Dendritic cell treated with granulocyte-macrophage colony-stimulating factor and Interleukin-4, amounts not matched to agents 40 ng/mL and 50 ng/mL, for 4 days (primary cell): ENCODE measurements at regions not wholly inside any gene's neighbourhood (a gene's known extent, or its start where the extent isn't known, plus 50 kb on each side); places are given as distances from the start of the nearest gene placed in this dataset.
"Not testable (repeated sequence)": the region's sequence is repeated elsewhere in the genome, so short reads cannot be mapped to it uniquely, and the experiment has no call there.

Experiments
- H3K27ac Mint-ChIP-seq: one replicate; pipeline ENCODE4 v1.8.0; 2022; ENCODE audit warnings: mild to moderate bottlenecking, mixed read lengths
- H3K27me3 Mint-ChIP-seq: one replicate; pipeline ENCODE4 v1.8.0; 2022; ENCODE audit warnings: mild to moderate bottlenecking, mixed read lengths
- H3K36me3 Mint-ChIP-seq: one replicate; pipeline ENCODE4 v1.8.0; 2022; ENCODE audit warnings: low read depth, mixed read lengths
- H3K4me1 Mint-ChIP-seq: one replicate; pipeline ENCODE4 v1.8.0; 2022; ENCODE audit warnings: low read depth, mixed read lengths
- H3K4me3 Mint-ChIP-seq: one replicate; pipeline ENCODE4 v1.8.0; 2022; ENCODE audit warnings: mild to moderate bottlenecking, moderate library complexity, mixed read lengths
- H3K9me3 Mint-ChIP-seq: one replicate; pipeline ENCODE4 v1.8.0; 2022; ENCODE audit warnings: mixed read lengths
- intact Hi-C: fragments of 100-400 bp; cut with micrococcal nuclease; formaldehyde crosslinking; loops from one replicate; pipeline ENCODE4 v1.15.0; 2022

DNA sequence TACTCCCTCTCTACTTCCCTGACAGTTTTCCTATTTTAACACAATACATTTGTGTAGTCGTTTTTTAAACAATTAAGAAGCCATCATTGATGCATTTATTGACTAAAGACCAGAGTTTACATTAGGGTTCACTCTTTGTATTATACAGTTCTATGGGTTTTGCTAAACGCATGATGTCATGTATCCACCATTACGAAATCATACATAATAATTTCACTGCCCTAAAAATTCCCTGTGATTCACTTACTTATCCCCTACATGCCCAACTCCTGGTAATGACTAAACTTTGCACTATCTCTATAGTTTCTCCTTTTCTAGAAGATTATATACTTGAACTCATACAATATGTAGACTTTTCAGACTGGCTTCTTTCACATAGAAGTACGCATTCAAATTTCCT is 1016.5 kb upstream of the FOXG1 start:
- intact Hi-C loops, result no loop called here
- H3K27me3 Mint-ChIP-seq, result no peaks in the 10 kb centered on the region
- H3K4me3 Mint-ChIP-seq, result no peak overlapping the region
- no peaks in the 10 kb centered on the region for H3K36me3 Mint-ChIP-seq
- H3K4me1 Mint-ChIP-seq, result no peaks in the 10 kb centered on the region
- H3K9me3 Mint-ChIP-seq, result no peaks in the 10 kb centered on the region
- no peak overlapping the region for H3K27ac Mint-ChIP-seq

DNA sequence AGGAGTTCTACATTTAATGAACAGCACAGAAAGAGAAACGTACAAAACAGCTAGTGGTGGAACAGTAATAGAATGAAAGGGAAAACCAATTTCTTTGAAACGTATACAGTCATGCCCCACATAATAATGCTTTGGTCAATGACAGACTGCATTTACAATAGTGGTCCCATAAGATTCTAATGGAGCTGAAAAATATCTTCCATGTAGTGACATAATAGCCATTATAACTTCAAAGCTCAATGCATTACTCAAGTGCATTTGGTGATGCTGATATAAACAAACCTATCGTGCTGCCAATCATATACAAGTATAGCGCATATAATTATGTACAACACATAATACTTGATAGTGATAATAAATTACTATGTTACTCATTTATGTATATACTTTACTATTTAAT is 1008.9 kb upstream of the FOXG1 start:
- H3K9me3 Mint-ChIP-seq, result peaks cover 14% of the 10 kb centered on the region
- H3K27me3 Mint-ChIP-seq, H3K4me3 Mint-ChIP-seq, intact Hi-C loops, H3K27ac Mint-ChIP-seq, H3K36me3 Mint-ChIP-seq, H3K4me1 Mint-ChIP-seq: not testable (repeated sequence)

DNA sequence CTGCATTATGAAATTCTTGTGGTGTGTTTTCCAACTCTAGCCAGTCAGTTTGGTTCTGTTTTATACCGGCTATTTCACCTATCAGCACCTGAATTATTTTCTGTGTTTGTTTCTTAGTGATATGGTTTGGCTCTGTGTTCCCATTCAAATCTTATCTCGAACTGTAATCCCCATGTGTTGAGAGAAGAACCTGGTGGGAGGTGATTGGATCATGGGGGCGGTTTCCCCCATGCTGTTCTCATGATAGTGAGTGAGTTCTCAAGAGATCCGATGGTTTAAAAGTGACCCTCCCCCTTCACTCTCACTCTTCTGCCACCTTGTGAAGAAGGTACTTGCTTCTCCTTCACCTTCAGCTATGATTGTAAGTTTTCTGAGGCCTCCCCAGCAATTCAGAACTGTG is 1006.2 kb upstream of the FOXG1 start:
- H3K4me1 Mint-ChIP-seq, H3K27ac Mint-ChIP-seq, intact Hi-C loops, H3K27me3 Mint-ChIP-seq, H3K4me3 Mint-ChIP-seq, H3K36me3 Mint-ChIP-seq: not testable (repeated sequence)
- H3K9me3 Mint-ChIP-seq, result peaks cover 23% of the 10 kb centered on the region

DNA sequence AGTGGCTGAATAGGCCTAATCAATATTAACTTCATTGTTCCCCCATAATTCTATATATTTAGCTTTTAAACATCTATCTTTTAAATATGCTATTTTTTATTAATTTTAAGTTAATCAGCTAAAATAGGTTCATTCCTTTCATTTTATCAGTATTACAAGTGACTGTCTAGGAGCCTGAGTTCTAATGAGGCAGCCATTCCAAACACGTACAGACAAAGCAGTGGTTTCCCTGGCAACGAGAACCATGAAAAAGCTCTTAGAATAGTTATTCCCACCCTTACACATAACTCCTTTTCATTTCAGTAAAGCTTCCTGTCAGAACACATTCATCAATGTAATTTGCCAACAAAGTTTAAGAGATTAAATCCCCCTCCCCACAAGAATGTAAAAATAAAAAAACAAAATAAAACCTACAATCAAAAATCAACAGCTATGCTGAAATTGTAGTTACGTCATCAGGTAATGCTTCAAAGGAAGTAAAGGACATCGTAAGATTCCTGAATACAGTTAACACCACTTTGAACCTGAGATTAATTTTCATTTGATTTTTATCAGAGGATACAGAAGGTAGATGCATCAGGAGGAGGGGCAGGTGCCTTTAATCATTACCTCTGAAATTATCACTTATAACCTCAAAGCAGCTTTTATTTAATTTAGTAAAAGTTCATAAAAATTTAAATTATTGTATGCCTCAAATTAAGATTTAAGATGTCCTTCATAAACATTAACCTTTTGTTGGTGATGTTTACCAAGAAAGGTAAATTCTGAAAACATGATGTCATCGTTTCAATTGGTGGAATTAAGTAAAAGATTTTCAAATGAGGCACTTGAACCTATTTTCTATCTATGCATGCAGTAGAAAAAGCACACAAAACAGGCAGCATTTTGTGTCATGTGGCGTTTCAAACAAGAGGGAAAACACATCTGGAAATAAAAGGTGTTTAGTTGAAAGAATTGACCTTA is 967.2 kb upstream of the FOXG1 start:
- intact Hi-C loops, H3K4me1 Mint-ChIP-seq, H3K4me3 Mint-ChIP-seq, H3K36me3 Mint-ChIP-seq, H3K27me3 Mint-ChIP-seq, H3K27ac Mint-ChIP-seq: not testable (repeated sequence)
- peaks cover 16% of the 10 kb centered on the region for H3K9me3 Mint-ChIP-seq

DNA sequence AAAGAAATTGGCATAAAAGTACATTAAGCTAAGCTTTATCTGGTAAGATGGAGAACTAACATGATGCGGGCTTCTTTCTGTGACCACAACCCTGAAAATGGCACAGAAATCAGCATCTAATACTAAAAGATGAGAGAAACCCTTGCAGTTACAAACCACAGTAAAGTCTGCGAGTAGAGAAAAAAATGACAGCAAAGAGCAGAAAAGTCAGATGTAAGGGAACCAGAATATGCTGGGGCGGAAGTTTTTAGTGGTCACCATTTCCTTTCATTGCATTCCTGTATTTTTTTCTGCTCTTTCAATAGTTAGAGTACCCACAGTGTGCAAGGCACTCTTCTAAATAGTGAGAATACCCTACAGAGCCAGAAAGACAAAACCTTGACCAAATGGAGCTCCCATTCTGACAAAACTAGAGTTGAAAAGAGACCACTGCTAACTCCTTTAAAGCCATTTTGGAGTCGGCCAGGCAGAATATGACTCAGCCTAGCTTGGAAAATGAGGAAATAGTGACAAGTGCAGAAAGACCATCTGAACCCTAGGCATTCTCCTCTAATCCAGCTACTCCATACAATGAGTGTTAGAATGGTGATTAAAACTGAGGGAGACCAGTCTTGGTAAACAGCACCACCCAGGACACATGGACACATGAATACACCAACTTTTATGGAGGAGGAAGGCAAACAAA is 948.7 kb upstream of the FOXG1 start:
- peaks cover 10% of the 10 kb centered on the region for H3K27me3 Mint-ChIP-seq
- peaks cover 22% of the 10 kb centered on the region for H3K9me3 Mint-ChIP-seq
- H3K27ac Mint-ChIP-seq, result peak overlapping the region; percentile 45
- H3K4me3 Mint-ChIP-seq, H3K36me3 Mint-ChIP-seq, intact Hi-C loops, H3K4me1 Mint-ChIP-seq: not testable (repeated sequence)

DNA sequence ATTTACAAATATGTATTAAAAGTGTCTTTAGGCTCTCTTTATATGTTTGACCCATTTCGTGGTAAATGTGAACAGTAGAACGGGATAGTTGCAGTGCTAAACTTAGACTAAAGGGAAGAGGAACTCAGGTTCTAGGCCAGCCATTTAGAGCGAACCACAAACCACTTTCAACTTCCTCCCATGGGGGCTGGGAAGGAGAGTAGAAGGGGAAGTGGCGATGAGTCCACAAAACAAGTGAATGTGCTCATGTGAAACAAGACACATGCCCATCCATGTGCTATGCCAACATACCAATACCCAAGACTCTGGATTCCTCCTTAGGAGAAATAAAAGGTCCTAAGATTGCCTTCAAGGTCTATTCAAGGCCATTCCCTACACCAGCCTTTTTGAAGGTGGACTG is 940.4 kb upstream of the FOXG1 start:
- intact Hi-C loops, H3K27ac Mint-ChIP-seq, H3K36me3 Mint-ChIP-seq, H3K27me3 Mint-ChIP-seq, H3K4me3 Mint-ChIP-seq: not testable (repeated sequence)
- H3K4me1 Mint-ChIP-seq, result peaks cover 12% of the 10 kb centered on the region
- peaks cover 18% of the 10 kb centered on the region for H3K9me3 Mint-ChIP-seq

DNA sequence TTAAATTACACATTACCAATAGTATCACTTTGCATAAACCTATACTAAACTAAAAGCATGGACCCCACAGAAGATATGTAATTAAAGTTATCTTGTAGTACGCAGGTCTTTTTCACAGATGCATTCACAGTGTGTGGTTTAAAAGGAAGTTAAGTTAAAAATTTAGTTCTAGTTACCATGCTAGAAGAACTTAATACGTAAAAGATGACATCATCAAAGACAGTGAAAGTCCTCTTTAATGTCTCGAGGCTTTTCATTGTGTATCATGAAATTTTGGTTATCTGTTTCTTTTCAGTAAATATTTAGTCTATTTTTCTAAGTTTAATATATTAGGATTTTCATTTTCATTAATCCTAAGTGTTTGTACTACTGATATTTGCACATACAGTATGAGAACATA is 934.6 kb upstream of the FOXG1 start:
- H3K27me3 Mint-ChIP-seq, H3K9me3 Mint-ChIP-seq, H3K27ac Mint-ChIP-seq, H3K4me1 Mint-ChIP-seq, intact Hi-C loops, H3K4me3 Mint-ChIP-seq, H3K36me3 Mint-ChIP-seq: not testable (repeated sequence)

DNA sequence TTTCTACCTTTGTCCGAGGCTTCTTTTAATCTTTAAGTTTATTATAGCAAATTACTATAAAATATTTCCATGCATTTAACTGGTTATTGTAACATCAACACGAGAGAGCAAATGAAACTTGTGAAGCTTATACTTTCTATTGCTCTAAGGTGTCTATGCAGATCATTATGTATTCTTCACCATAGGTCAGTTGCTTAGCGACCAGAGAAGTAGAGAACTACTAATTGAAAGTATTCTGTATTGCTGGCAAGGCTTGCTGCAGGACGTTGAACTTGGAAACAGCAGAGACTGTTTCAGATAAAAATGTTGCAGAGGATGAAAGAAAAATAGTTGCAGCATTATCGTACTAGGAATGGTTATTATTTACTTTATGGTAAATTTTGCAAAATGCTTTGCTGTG is 933.6 kb upstream of the FOXG1 start:
- H3K27me3 Mint-ChIP-seq, H3K9me3 Mint-ChIP-seq, H3K4me1 Mint-ChIP-seq, intact Hi-C loops, H3K36me3 Mint-ChIP-seq, H3K4me3 Mint-ChIP-seq, H3K27ac Mint-ChIP-seq: not testable (repeated sequence)

DNA sequence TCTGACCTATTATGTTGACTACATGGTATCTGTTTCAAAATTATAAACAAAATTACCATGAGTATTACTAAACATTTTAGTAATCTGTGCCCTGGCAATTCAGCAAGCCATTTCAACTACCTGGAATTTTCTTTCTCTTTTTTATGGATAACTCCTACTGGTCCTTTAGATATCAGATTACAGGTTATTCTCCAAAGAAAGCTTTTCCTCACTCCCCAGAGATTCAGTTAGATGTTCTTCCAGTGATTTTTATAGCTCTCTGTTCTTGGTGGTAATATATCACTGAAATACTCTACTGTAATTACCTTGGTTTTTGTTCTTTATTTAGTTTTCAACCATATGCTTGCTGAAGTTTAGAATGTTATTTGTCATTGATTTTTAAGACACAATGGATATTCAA is 930.2 kb upstream of the FOXG1 start:
- intact Hi-C loops, result no loop called here
- peaks cover 2% of the 10 kb centered on the region for H3K27me3 Mint-ChIP-seq
- H3K4me3 Mint-ChIP-seq, result no peak overlapping the region
- H3K36me3 Mint-ChIP-seq, result no peaks in the 10 kb centered on the region
- H3K27ac Mint-ChIP-seq, result no peak overlapping the region
- no peaks in the 10 kb centered on the region for H3K9me3 Mint-ChIP-seq
- no peaks in the 10 kb centered on the region for H3K4me1 Mint-ChIP-seq

DNA sequence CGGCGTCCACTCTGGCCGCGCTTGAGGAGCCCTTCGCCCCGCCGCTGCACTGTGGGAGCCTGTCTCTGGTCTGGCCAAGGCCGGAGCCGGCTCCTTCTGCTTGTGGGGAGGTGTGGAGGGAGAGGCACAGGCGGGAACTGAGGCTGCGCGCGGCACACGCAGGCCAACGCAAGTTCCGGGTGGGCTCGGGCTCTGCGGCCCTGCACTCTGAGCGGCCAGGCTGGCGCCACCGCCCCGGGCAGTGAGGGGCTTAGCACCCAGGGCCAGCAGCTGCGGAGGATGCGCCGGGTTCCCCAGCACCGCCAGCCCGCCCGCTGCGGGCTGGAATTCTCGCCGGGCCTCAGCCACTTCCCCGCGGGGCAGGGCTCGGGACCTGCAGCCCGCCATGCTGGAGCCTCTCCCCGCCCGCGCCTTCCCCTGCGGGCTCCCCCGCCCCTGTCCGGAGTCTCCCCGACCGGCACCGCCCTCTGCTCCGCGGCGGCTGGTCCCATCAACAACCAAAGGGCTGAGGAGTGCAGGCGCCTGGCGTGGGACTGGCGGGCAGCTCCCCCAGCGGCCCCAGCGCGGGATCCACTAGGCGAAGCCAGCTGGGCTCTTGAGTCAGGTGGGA is 921.2 kb upstream of the FOXG1 start:
- Mint-ChIP-seq H3K4me3 (no peak overlapping the region), H3K27me3 (no peaks in the 10 kb centered on the region), H3K27ac (no peak overlapping the region), H3K9me3 (no peaks in the 10 kb centered on the region), H3K4me1 (no peaks in the 10 kb centered on the region), H3K36me3 (no peaks in the 10 kb centered on the region)
- intact Hi-C loops, result no loop called here

DNA sequence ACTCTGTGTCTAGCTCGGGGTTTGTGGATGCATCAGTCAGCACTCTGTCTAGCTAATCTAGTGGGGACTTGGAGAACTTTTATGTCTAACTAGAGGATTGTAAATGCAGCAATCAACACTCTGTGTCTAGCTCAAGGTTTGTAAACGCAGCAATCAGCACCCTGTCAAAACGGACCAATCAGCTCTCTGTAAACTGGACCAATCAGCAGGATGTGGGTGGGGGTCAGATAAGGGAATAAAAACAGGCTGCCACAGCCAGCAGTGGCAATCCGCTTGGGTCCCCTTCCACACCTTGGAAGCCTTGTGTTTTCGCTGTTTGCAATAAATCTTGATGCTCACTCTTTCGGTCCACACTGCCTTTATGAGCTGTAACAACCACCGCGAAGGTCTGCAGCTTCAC is 920.7 kb upstream of the FOXG1 start:
- H3K27me3 Mint-ChIP-seq, result no peaks in the 10 kb centered on the region
- intact Hi-C loops, result no loop called here
- no peak overlapping the region for H3K27ac Mint-ChIP-seq
- no peaks in the 10 kb centered on the region for H3K36me3 Mint-ChIP-seq
- no peaks in the 10 kb centered on the region for H3K4me1 Mint-ChIP-seq
- H3K4me3 Mint-ChIP-seq, result no peak overlapping the region
- H3K9me3 Mint-ChIP-seq, result no peaks in the 10 kb centered on the region

DNA sequence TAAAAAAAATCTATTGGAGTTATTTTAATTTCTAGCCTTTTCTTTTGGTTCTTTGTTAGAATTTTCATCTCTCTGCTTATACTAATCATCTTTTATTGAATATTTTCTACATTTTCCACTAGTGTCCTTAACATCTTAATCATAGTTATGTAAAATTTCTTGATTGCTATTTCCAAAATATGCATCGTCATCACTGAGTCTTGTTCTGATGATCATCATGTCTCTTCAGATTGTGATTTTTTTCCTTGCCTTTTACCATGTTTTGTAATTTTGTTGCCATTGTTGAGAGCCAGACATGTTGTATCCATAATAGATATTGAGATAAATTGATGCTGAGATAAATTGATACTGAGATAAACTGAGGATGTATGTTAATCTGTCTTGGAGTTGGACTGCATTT is 919.1 kb upstream of the FOXG1 start:
- H3K27me3 Mint-ChIP-seq, H3K4me3 Mint-ChIP-seq, H3K36me3 Mint-ChIP-seq, H3K9me3 Mint-ChIP-seq, H3K4me1 Mint-ChIP-seq, intact Hi-C loops, H3K27ac Mint-ChIP-seq: not testable (repeated sequence)

DNA sequence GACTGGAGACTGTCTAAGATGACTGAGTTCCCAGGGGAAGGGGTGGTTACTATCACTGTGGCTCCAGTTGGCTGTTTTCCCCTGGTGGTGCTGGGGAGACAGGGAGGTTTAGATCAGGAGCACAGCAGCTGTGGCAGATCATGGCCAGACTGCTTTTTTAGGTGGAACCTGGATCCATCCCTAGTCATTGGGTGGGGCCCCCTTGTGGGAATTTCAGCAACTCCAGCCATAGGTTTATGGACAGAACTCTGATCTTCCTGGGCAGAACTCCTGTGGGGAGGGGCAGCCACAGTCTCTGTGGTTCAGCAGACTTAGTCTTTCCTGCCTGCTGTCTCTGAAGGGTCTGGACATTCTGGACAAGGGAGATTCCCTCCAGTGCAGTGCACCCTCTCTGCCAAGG is 917.4 kb upstream of the FOXG1 start:
- H3K36me3 Mint-ChIP-seq, H3K4me1 Mint-ChIP-seq, H3K4me3 Mint-ChIP-seq, H3K27ac Mint-ChIP-seq, H3K9me3 Mint-ChIP-seq, H3K27me3 Mint-ChIP-seq, intact Hi-C loops: not testable (repeated sequence)

DNA sequence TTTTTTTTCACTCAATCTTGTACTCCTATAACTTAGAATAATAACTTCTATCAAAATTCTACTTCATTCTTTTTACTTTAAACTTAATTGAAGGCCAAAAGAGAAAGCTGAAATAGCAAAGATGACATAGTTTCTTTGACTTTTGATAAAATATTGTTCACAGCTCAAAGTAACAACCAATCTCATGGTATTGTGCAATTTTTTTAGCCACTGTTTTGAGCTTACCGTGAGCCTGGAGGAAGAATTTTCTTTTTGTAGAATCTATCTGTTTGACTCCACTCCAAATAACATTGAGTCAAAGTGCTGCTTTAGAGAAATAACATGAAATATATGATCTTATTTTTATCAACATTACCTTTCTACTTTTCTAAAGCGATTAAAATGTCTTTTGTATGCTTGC is 903.9 kb upstream of the FOXG1 start:
- intact Hi-C loops, result no loop called here
- Mint-ChIP-seq H3K27me3 (no peaks in the 10 kb centered on the region), H3K4me3 (no peak overlapping the region), H3K4me1 (no peaks in the 10 kb centered on the region), H3K36me3 (no peaks in the 10 kb centered on the region), H3K27ac (no peak overlapping the region), H3K9me3 (no peaks in the 10 kb centered on the region)
